ENCODE measurements at regions not wholly inside any gene's neighbourhood (a gene's known extent, or its start where the extent isn't known, plus 50 kb on each side); places are given as distances from the start of the nearest gene placed in this dataset.

DNA sequence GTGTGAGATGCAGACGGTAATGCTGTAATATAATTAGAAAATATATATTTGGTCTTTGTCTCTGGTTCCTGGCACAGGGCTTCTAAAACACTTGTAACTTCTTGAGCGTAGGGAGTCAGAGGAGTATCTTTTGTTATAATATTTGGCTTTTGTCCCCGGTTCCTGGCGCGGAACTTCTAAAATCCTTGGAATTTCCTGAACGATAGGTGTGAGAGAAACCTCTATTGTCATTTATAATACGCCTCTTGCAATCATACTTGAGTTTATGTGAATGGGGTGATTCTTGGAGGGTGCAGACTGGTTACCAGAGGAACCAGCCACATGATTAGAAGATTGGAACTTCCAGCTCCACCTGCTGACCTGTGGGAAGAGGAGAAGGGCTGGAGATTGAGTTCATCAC lies 54.1 kb upstream of the ZBED5 start:
- TF ChIP-seq GATA3 (IDR thresholded peaks at IDR 0.05; ENCODE audit: low read depth, low read length) (no peak), GATA2 (IDR thresholded peaks at IDR 0.05; ENCODE audit: low read depth, low read length) (no peak)

Measured in SH-SY5Y (cell line).